Transverse colon (tissue), 4 donors: ENCODE measurements at regions not wholly inside any gene's neighbourhood (a gene's known extent, or its start where the extent isn't known, plus 50 kb on each side); places are given as distances from the start of the nearest gene placed in this dataset.

Experiments
- DNase-seq: peaks from one replicate; pipeline ENCODE4 v3.0.0-alpha.2; 2019
- H3K27ac ChIP-seq, 4 donors: fragments of 200-600 bp; sonication (generic); 2 replicates each; pipeline ENCODE4 v1.5.1; 2016 to 2018; ENCODE audit warnings: inconsistent platforms in 4 of 4
- H3K27me3 ChIP-seq: fragments of 200-600 bp; sonication (generic); 2 replicates; pipeline ENCODE4 v1.5.1; 2017; ENCODE audit warnings: inconsistent platforms
- H3K36me3 ChIP-seq, 4 donors: fragments of 200-600 bp; sonication (generic); 2 replicates each; pipeline ENCODE4 v1.5.1; 2017 to 2019; ENCODE audit warnings: inconsistent platforms in 4 of 4
- H3K4me1 ChIP-seq, 4 donors: fragments of 200-600 bp; sonication (generic); 2 replicates each; pipeline ENCODE4 v1.5.1; 2017 to 2020; ENCODE audit warnings: inconsistent platforms in 4 of 4
- H3K4me3 ChIP-seq, 4 donors: fragments of 200-600 bp; sonication (generic); 1 replicate in 1 of 4; 2 replicates in 3 of 4; pipeline versions ENCODE4 v1.5.1 to v1.6.1; 2017 to 2019; ENCODE audit warnings: inconsistent platforms in 4 of 4
- H3K9me3 ChIP-seq, 2 donors: fragments of 200-600 bp; sonication (generic); 2 replicates each; pipeline ENCODE4 v1.5.1; 2017 to 2019; ENCODE audit warnings: inconsistent platforms in 2 of 2
- CTCF ChIP-seq, 5 experiments: fragments of 200-600 bp in 3 of 5; fragments of 450-650 bp in 2 of 5; sonication (generic) in 3 of 5; IDR thresholded peaks; 1 replicate in 2 of 5; 2 replicates in 3 of 5; pipeline ENCODE4 v1.5.1; 2016 to 2017; ENCODE audit warnings: antibody characterized with exemption in 5 of 5, inconsistent platforms in 3 of 5, mild to moderate bottlenecking in 2 of 5, moderate library complexity in 1 of 5
- EP300 ChIP-seq: sonication (generic); formaldehyde crosslinking; IDR thresholded peaks from one replicate; pipeline ENCODE4 v1.6.1; 2017; ENCODE audit warnings: antibody characterized with exemption, low read depth
- POLR2A ChIP-seq: fragments of 450-650 bp; IDR thresholded peaks from one replicate; pipeline ENCODE4 v1.6.1; 2016; ENCODE audit warnings: antibody characterized with exemption, mild to moderate bottlenecking, moderate library complexity
- POLR2AphosphoS5 ChIP-seq, 3 donors: sonication (generic); formaldehyde crosslinking; IDR thresholded peaks; one replicate each; pipeline ENCODE4 v1.6.1; 2016; ENCODE audit warnings: antibody characterized with exemption in 3 of 3
- WGBS, 2 donors: methylation state at CpG; one replicate each; pipeline ENCODE4 v1.1.5; 2018; ENCODE audit warnings: low coverage in 1 of 2; 5-methylcytosine and 5-hydroxymethylcytosine counted together
- in situ Hi-C, 4 donors: fragments of 200-750 bp; cut with MboI; loops; one replicate each; pipeline versions ENCODE4 v1.15.0 to v1.15.1; 2017; ENCODE audit warnings: low sequenced_read_pairs in 3 of 4, low pct_ligation_motif_present in 1 of 4, low pct_unique_long_range_greater_than_20kb in 1 of 4
- intact Hi-C: fragments of 100-400 bp; cut with DNase I; formaldehyde crosslinking; loops from one replicate; pipeline ENCODE4 v1.15.1; 2023; ENCODE audit warnings: low total_unique reads

GRCh38 chr4:8781641-8782040, 90.0 kb downstream of the HMX1 start:
- intact Hi-C loops (no loop called here), in situ Hi-C loops (no loop called here)
- H3K9me3 ChIP-seq, result no peaks in the 10 kb centered on the region
- no peaks in the 10 kb centered on the region for H3K36me3 ChIP-seq
- H3K4me3 ChIP-seq, result no peak overlapping the region
- H3K4me1 ChIP-seq, result peaks cover 0 to 5% (median 0%) of the 10 kb centered on the region in 4 donors
- H3K27me3 ChIP-seq, result no peaks in the 10 kb centered on the region
- TF ChIP-seq CTCF (IDR thresholded peaks at IDR 0.05) (no peak), POLR2A (no peak), EP300 (no peak), POLR2AphosphoS5 (IDR thresholded peaks at IDR 0.05) (no peak)
- DNase-seq, result no peak
- no peak overlapping the region for H3K27ac ChIP-seq
- WGBS, 2 donors, result 86% methylated on average over 6 of the region's 8 CpGs; no CpG with 5 or more reads in 1 of the 2 donors

- no peaks in the 10 kb centered on the region for H3K9me3 ChIP-seq
- peaks cover 0 to 5% (median 0%) of the 10 kb centered on the region in 4 donors for H3K4me1 ChIP-seq
- no peak overlapping the region for H3K4me3 ChIP-seq
- in situ Hi-C loops (no loop called here), intact Hi-C loops (no loop called here)
- H3K27ac ChIP-seq, result no peak overlapping the region
- DNase-seq, result no peak
- no peak for TF ChIP-seq CTCF (IDR thresholded peaks at IDR 0.05)
- TF ChIP-seq POLR2A, result no peak
- no peak for TF ChIP-seq EP300
- no peak for TF ChIP-seq POLR2AphosphoS5 (IDR thresholded peaks at IDR 0.05)
- WGBS, 2 donors, result 75 to 100% methylated on average over 1 to 18 of the region's 19 CpGs
- H3K27me3 ChIP-seq, result no peaks in the 10 kb centered on the region
- no peaks in the 10 kb centered on the region for H3K36me3 ChIP-seq
Observed at GRCh38 chr4:8780596-8781368, 90.9 kb downstream of the HMX1 start.

GRCh38 chr4:8780086-8780485, 91.6 kb downstream of the HMX1 start:
- Histone ChIP-seq H3K36me3 (no peaks in the 10 kb centered on the region), H3K4me1 (peaks cover 0 to 5% (median 0%) of the 10 kb centered on the region in 4 donors), H3K27ac (no peak overlapping the region), H3K9me3 (no peaks in the 10 kb centered on the region), H3K4me3 (no peak overlapping the region), H3K27me3 (no peaks in the 10 kb centered on the region)
- in situ Hi-C loops (no loop called here), intact Hi-C loops (no loop called here)
- TF ChIP-seq POLR2A, result no peak
- no peak for TF ChIP-seq CTCF (IDR thresholded peaks at IDR 0.05)
- no peak for TF ChIP-seq EP300
- TF ChIP-seq POLR2AphosphoS5 (IDR thresholded peaks at IDR 0.05), result no peak
- DNase-seq, result no peak
- 49% methylated on average over 12 of the region's 13 CpGs; no CpG with 5 or more reads in 1 of the 2 donors for WGBS, 2 donors

- WGBS, 2 donors, result 17% methylated on average over 11 of the region's 11 CpGs; no CpG with 5 or more reads in 1 of the 2 donors
- TF ChIP-seq CTCF (IDR thresholded peaks at IDR 0.05), result no peak
- no peak for TF ChIP-seq POLR2AphosphoS5 (IDR thresholded peaks at IDR 0.05)
- TF ChIP-seq EP300, result no peak
- TF ChIP-seq POLR2A, result no peak
- in situ Hi-C loops (no loop called here), intact Hi-C loops (no loop called here)
- no peaks in the 10 kb centered on the region for H3K36me3 ChIP-seq
- no peaks in the 10 kb centered on the region for H3K9me3 ChIP-seq
- H3K27me3 ChIP-seq, result no peaks in the 10 kb centered on the region
- no peak overlapping the region for H3K4me3 ChIP-seq
- peaks cover 0 to 5% (median 0%) of the 10 kb centered on the region in 4 donors for H3K4me1 ChIP-seq
- H3K27ac ChIP-seq, result no peak overlapping the region
- no peak for DNase-seq
Observed at GRCh38 chr4:8779490-8779932, 92.1 kb downstream of the HMX1 start.
